ENCODE measurements at regions not wholly inside any gene's neighbourhood (a gene's known extent, or its start where the extent isn't known, plus 50 kb on each side); places are given as distances from the start of the nearest gene placed in this dataset.

DNA sequence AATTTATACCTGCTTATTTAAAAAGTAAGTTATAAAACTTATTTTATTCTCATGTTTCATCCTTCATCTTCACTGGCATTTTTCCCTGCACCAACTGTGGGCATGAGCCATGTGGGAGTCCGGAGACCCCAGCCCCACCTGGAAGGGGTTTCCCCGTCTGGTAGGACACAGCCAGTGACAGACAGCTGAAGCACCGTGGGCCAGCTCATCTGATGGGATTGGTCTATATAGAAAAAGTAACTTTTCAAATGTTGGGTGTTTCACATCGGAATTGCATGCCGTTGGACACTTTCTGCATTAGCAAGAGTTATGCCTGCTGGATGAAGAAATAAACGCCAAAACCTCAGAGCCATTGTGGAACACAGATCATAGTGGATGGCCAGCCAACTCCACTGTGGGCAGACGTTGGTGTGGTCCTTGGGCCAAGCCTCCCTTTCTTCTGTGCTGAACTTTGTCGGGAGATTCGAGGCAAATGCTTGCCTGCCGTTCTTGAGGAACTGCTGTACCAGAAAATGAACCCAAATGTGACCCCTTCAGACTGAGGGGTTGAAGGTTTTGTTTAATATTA is 1329.3 kb downstream of the TBC1D22A start:
- TF ChIP-seq, protein P1, sequence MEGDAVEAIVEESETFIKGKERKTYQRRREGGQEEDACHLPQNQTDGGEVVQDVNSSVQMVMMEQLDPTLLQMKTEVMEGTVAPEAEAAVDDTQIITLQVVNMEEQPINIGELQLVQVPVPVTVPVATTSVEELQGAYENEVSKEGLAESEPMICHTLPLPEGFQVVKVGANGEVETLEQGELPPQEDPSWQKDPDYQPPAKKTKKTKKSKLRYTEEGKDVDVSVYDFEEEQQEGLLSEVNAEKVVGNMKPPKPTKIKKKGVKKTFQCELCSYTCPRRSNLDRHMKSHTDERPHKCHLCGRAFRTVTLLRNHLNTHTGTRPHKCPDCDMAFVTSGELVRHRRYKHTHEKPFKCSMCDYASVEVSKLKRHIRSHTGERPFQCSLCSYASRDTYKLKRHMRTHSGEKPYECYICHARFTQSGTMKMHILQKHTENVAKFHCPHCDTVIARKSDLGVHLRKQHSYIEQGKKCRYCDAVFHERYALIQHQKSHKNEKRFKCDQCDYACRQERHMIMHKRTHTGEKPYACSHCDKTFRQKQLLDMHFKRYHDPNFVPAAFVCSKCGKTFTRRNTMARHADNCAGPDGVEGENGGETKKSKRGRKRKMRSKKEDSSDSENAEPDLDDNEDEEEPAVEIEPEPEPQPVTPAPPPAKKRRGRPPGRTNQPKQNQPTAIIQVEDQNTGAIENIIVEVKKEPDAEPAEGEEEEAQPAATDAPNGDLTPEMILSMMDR (IDR thresholded peaks at IDR 0.05 in 2 of 3, conservative IDR thresholded peaks at IDR 0.05 in 1 of 3; ENCODE audit: borderline replicate concordance in 1 of 3, insufficient read depth in 1 of 3, low read depth in 2 of 3, low read length in 2 of 3) = no peak
- TF ChIP-seq EZH2 (IDR thresholded peaks at IDR 0.05) (no peak), RAD21 (IDR thresholded peaks at IDR 0.05; ENCODE audit: low read depth) (no peak), POLR2AphosphoS5 (IDR thresholded peaks at IDR 0.05; ENCODE audit: low read depth, low read length) (no peak), SP1 (IDR thresholded peaks at IDR 0.05; ENCODE audit: low read depth) (no peak), SRF (IDR thresholded peaks at IDR 0.05; ENCODE audit: low read depth) (no peak), EZH2phosphoT487 (IDR thresholded peaks at IDR 0.05; ENCODE audit: borderline replicate concordance) (no peak)
